Mucosa of gallbladder (tissue), 1 donor: ENCODE measurements at regions not wholly inside any gene's neighbourhood (a gene's known extent, or its start where the extent isn't known, plus 50 kb on each side); places are given as distances from the start of the nearest gene placed in this dataset.

Experiments
- DNase-seq: peaks from one replicate; pipeline ENCODE4 v3.0.0-alpha.2; 2020; ENCODE audit warnings: low spot score
- donor health status: DM: no; HTN: no; CAD: no.

DNA sequence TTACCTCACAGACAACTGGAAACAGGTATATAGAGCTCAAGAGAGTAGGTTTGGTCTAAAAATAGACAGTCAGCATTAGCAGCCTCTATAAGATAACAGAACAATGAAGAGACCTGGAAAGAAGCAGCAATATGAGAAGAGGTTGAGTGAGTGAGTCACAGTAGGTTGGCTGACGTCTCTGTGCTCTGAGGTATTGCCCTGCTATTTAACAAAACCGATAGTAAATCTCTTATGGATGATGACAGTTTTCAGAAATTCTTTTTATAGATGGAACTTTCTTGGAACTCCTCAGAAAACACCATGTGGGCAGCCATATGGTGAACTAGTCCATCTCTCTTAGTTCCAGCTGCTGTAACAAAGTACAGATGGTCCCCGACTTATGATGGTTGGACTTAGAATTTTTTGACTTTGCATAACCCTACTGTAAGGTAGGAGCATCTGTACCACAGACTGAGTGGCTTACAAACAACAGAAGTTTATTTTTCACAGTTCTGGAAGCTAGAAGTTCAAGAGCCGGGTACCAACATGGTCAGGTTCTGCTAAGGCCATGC is 123.5 kb downstream of the MBD2 start:
- DNase-seq = no peak

DNA sequence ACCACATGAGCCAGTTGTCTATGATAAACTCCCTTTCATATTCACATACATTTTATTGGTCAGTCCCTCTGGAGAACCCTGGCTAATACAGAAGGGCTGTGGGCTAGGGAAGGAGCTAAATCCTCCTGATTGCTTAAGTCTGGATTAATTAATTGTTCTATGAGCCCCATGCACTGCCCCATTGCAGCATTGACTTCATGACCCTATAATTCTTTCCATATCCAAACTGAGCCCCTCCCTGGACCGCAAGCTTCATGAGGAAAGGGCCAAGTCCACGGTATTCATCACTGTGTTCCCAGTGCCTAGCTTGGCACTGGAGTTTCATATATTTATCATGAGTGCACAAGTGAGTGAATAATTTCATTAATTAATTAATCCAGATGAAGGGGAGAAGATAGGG is 124.0 kb downstream of the MBD2 start:
- no peak for DNase-seq

DNA sequence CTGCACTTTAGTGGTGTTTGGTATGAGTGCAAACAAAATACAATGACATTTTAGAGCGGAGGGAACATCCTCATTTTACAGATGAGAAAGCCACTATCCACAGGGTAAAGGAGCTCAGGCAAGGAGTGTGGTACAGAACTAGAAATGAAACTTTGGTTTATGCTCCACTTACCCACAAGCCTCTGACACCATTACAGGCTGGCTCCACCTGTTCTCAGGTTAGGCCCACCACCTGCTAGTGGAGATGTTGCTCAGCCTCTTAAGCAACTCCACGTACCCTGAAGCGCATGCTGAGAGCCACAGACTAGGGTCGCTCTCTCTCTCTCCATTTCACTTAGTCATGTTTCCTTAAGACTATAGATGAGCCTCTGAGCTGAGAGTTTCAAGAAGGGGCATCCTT is 130.0 kb downstream of the MBD2 start:
- no peak for DNase-seq

DNA sequence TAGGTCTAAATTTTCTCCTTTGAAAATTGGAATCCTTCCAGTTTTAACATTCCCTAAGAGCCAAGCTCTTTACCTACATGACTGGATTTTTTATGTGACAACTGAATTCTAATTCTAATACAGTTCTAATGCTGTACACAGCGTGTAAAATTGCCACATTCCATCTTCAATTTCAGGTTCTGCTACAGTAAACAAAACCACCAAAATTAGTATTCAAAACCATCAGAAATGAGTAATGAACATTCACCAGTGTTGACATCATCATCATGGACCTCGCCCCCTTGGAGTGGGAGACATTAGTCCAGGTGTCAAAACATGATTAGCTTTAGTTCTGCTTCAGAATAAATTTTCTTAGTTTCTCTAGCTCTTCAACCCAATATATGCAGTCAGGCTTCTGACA is 133.6 kb downstream of the MBD2 start:
- DNase-seq = no peak

DNA sequence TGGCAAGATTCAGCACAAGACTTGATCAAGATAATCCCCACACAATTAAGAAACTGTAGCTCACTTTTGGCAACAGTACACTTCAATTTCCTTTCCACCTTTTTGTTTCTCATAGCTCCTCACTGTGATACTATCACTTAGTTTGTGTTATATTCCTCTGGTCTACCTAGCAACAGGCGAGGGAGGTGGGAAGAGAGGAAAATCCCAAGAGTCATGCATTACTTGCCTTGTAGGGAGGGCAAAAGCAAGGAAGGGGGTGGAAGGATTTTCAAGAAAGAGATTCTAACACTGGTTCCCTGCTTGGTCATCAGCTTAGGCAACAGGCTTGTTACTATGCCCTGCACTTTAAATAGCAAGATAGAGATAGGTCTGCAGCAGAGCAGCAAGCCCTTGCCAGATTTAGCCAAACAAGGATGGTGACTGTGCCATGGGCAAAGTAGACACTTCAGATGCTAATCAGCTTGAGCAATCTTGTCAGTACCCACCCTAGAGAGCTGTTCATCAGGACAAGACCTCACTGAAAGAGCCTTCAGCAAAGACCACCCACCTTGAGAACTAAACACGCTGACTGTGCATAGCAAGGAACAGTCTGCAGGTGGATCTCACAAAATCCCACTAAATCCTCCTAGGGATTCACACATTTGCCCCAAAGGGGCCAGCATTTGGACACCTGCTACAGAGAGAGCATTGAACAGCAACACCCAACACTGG is 134.6 kb downstream of the MBD2 start:
- no peak for DNase-seq

DNA sequence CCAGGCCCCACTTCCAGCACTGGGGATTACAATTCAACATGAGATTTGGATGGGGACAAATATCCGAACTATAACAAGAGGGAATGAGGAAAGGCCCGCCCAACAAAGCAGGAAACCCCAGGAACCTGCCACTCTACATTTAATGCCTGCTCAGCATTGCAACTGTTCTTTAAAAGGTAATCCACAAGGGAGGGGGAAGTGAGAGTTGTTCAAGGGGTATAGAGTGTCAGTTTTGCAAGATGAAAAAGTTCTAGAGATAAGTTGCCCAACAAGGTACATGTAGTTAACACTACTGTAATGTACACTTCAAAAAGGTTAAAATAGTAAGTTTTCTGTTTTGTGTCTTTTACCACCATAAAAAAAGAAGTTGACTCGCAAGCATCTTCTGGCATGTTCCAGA is 137.6 kb downstream of the MBD2 start:
- DNase-seq = no peak

DNA sequence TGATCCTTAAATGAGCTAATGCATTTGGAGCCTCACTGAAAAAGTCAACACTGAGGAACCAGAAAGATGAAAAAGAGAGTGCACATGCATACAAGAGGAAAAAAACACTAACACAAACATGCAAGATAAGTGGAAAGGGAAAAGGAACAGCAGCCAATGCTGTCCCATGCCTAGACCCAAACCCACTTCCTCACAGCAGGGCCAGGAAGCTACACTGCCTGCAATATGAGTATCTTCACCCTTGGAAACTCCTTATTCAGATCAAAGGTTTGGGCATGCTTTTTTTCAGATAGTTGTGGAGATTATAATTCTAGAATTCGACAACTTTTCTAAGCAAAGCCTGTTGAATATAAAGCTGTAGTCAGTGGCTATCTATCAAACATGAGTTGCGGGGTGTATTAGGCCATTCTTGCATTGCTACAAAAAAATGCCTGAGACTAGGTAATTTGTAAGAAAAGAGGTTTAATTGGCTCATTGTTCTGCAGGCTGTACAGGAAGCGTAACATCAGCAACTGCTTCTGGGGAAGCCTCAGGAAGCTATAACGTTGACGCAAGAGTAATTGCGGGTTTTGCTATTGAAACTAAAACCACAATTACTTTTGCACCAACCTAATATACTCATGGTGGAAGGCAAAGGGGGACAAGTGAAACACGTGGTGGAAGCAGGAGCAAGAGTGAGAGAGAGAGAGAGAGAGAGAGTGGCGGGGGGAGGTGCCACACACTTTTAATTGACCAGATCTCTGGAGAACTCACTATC is 138.2 kb downstream of the MBD2 start:
- no peak for DNase-seq

DNA sequence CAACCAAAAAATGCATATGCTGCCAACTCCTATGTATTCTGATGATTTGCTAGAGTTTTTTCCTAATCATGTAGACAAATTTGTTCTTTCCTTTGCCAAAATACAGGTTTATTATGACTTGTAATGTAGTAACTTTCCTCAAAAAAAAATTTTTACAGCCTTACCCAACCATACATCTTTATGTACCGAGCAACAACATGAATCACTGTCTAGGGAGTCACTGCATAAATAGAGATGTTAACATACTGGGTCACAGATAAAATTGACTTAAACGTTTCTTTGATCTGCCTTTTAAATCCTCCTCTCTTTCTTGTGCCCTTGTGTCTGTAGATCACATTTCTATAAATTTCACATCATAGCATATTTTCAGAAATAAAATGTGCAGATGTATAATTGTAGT is 143.6 kb downstream of the MBD2 start:
- DNase-seq = no peak

DNA sequence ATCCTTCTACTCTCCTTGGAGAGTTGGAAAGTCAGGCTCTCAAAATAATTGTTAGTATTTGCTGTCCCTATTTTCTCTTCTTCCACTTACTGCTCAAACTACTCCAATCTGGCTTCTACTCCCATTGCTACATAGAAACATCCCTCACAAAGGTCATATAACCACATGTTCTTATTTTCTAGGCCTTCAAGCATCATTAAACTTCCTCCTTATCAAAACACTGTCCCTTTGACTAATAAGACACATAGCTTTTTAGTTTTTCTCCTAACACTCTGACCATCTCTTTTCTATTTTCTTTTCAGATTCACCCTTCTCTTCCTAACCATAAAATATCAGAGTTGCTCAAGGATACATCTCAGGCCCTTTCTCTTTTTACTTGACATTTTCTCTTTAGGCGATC is 148.3 kb downstream of the MBD2 start:
- DNase-seq = no peak

DNA sequence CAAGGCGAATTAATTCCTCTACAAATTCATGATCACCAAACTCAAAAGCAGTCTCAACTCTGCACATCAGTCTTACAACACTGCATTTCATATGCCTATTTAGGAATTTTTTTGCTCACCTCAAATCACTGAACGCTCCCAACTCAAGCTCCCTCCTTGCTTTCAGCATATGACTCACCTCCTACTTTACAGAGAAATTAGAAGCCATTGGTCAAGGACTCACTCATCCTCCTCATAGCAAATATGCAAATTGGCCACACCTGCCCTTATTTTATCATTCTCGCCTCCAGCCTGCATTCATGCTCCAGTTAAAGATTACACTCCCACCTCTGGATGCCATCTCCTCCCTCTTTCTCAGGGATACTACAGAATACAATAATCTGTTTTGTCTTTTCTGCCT is 148.8 kb downstream of the MBD2 start:
- no peak for DNase-seq

DNA sequence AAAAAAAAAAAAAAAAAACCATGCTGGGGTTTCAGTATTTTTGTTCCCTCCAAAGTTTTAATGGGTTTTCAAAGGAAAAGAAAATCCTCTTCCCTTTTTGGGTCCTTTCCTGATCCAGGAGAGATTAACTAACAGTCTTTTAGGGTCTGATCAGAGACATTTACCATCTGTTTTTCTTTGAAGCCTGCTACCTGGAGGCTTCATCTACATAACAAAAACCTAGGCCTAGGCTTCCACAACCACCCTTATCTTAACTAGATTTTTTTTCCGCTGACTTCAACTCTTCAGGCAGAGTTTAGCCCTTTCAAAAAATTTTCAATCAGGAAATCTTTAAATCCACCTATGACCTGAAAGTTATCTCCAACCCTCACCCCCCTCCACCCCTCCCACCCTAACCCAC is 154.7 kb downstream of the MBD2 start:
- DNase-seq = no peak

DNA sequence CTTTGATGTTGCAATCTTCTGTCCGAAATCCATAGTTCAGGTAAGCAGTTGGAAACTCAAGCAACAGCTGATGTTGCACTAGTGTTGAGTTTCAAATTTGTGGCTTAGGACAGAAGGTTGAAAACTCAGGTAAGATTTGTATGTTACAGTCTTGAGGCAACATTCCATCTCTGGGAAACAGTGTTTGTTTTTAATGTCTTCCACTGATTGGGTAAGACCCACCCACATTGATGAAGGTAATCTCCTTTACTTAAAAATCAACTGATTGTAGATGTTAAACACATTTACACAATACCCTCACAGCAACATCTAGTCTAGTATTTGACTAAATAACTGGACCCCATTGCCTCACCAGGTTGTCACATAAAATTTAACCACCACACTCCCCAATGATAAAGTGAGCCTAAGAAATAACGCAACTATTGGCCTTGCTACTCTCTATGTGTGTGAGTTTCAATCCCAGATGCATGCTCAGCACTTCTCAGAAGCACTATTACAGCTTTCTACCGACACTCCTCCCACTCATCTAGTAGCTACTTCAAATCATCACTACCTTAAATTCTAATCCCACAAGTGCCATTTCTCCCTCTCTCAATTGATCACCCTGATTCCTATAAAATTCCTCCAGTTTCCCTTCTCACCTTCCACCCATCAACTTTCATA is 164.0 kb downstream of the MBD2 start:
- DNase-seq = no peak

DNA sequence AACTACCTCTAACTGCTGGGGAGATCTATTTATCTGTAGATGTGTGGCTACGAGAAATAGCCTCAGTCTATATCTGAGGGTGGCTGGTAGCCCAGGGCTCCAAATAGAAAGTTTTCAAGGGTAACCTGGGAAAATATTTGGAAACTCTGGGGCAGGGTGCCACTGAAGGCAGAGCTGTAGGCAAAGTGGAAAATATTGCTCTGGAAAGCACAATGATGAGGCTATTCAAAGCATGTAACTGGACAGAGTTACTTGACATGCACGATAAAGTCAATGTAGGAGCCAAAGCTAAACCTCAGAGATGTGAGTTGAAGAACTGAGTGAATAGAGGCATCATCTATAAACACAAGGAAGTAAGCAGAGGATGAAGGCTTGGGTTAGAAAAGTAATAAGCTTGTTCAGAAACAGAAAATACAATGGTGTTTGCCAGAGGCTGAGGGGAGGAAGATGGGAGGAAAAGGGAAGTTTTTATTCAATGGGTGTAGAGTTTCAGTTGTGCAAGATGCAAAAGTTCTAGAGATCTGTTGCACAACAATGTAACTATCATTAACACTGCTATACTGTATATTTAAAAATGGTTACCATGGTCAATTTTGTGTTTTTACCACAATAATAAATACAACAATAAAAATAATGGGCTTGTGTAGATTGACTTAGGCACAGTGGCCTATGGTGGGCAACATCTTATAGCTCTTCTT is 171.6 kb downstream of the MBD2 start:
- DNase-seq = no peak

DNA sequence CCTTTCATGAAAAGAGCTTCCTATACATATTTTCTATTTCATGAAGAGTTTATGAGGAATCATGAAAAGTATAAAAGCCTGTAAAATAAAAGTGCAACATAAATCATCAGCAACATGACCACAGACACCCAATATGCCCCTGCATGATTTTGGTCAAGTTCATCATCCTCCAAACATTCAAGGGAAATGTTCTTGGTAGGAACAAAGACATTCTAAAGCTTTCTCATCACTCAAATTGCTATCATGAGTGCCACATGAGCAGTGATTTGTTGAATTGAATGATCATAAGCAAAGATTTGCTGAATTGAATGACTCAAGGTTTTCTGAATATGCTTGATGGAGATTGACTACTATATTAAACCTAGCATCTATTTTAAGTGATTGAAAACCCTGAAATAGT is 172.2 kb downstream of the MBD2 start:
- no peak for DNase-seq

DNA sequence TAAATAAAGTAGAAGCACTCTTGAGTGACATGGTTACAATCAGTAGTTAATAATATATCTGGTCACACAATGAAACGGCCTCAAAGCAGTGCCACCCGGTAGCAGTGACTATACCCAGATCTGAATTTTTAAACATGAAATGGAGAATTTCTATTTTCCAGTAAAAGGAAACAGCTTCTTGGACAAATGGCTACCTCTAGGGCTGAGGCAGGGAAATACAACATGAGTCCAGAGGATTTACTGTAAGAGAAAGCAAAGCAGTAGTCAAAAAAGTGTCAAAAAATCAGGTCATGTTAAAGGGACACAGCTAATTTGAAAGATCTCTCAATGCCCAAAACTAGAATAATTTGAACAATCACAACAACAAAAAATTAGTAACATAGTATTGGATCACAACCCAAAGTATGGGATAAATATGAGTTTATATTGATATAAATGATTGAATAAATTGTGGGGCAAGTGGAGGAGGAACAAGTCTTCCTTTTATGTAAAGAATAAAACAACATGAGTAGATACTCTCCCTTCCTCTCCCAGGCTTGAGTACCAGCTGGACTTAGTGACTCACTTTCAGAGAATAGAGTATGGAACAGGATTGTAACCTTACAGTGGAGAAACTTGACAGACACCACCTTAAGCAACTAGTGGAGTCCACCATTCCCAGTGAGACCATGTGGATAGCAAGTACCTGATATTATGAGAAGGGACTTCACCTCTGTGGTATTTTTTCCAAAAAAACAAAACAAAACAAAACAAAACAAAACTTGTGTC is 180.8 kb downstream of the MBD2 start:
- DNase-seq = no peak

DNA sequence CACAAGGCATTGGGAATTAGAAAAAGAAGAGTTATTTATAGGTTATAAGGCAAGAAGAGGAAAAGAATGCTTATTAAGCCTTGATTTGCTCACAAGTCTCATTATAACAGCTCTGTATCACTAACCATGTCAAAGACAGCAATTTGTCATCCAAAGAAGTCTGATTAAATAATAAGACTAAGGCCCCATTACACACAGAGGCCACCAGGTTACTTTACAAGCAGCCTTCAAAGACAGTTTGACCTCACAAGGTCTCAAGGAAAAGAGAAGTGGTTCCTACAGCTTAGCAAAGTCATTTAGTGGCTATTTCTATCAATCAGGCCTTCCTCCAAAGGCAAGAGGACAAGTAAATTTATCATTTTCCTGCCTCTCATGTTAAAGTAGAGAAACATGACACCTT is 188.5 kb downstream of the MBD2 start:
- no peak for DNase-seq

DNA sequence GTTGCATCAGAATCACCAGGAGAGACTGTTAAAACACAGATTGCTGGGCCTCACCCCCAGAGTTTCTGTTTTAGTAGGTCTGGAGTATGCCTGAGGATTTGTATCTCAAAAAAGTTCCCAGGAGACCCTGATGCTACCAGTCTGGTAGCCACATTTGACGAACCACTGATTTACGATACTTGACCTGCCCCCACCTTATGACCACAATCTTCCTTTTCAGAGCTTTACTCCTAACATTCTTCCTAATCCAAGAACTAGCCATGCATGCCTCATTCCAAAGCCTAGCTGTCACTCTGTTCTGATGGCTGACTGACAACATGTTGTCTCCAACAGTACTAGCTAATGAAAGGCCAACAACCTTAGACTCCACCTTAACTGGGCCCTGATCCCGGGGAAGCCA is 191.4 kb downstream of the MBD2 start:
- no peak for DNase-seq

DNA sequence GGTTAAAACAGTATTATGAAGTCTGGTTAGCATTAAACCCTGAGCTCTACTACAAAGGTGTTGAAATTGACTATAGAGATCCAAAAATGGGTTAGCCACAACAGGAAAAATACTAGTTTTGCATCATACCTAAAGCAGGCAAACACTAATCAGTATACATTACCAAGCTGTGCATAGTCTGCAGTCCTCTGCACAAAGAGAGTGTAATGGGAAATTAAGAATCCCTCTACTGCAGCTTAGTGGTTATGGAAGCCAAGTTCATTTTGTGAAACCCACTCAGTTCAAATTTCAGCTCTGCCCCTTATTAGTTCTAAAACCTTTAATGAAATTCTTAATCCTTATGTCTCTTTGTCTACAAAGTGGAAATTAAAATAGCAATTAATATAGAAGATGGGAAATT is 192.1 kb downstream of the MBD2 start:
- no peak for DNase-seq

DNA sequence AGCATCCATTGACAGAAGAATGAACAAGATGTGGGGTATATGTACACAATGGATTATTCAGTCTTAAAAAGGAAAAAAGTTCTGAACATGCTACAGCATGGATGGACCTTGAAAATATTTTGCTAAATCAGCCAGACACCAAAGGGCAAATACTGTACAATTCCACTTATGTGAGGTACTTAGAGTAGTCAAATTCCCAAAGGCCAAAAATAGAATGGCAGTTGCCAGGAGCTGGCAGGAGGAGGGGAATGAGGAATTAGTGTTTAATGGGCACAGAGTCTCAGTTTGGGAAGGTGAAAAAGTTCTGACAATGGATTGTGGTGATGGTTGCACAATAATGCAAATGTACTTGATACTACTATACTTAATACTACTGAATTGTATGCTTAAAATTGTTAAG is 193.2 kb downstream of the MBD2 start:
- DNase-seq = no peak

DNA sequence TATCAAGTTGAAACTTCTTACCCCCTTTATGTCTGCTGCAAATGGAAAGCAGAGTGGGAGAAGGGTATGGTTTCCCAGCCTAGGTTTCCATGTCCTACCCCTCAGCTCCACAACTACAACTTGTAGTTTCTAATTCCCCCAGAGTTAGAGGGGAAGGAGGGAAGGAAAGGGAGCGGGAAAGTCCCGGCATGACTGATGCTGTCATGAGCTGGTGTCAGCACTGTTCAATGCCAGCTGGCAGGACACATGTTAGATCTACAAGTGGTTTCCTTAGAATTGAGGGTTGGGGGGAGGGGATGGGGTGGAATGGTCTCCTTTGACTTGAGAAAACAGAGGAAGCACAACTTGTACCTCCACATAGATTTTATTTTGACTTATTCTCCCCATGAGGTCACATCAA is 194.0 kb downstream of the MBD2 start:
- no peak for DNase-seq

DNA sequence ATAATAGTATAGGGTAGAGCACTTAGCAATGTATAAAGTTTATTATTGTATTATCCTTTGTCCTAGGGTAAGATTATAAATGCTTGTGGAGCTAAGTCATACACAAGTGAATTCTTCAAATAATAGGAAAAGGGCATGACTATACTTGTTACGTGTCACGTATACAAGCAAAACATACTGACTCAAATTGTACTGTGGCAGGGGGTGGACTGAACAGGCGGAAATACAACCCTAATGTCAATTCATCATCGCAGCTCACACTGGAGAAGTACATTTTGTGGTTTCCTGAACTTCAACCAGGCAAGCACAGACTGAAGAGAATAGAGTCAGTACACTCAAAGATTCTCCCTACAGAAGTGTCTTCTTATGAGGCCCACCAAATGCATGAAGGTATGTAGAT is 201.0 kb downstream of the MBD2 start:
- no peak for DNase-seq

DNA sequence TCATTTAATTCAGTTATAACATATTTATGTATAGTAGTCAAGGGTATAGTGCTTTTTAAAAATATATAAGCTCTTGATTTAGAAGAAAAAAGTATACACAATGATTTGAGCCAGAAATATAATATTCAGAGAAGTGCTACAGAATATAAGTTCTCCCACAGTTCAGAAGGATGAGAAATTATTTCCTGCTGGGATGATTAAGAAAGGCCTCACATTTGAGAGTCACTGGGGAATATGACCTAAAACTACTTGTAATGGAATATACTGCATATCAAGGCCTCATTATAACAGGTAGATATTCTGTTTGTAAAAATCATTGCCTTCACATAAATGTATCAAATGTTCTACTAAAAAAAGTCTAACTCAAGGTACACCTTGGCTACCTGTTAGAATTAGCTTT is 203.5 kb downstream of the MBD2 start:
- no peak for DNase-seq
